GM18861 (cell line): ENCODE measurements at regions not wholly inside any gene's neighbourhood (a gene's known extent, or its start where the extent isn't known, plus 50 kb on each side); places are given as distances from the start of the nearest gene placed in this dataset.
"Not testable (repeated sequence)": the region's sequence is repeated elsewhere in the genome, so short reads cannot be mapped to it uniquely, and the experiment has no call there.

Experiments used
- ATAC-seq: cut with Tn5 transposase; IDR thresholded peaks from one replicate; pipeline ENCODE4 v1.9.1; 2021; ENCODE audit not compliant: unreplicated experiment

DNA sequence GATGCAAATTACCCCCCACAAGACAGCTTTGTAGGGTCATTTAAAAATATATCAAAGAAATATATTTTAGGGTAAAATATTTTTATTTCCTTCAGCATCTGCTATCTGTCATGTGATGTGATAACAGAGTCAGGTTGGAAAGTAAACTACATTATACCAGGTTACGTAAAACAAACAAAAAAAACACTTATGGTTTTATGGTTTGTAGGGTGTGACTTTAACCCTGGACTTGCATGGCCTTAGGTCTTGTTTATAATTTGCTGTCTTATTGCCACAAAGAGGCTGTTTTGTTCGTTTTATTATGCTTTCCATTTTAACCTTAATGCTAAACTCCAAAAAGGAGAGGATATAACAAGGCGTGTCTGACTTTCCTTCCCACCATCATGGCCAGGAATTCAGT, 244.5 kb upstream of the MME start:
- no peak for ATAC-seq

DNA sequence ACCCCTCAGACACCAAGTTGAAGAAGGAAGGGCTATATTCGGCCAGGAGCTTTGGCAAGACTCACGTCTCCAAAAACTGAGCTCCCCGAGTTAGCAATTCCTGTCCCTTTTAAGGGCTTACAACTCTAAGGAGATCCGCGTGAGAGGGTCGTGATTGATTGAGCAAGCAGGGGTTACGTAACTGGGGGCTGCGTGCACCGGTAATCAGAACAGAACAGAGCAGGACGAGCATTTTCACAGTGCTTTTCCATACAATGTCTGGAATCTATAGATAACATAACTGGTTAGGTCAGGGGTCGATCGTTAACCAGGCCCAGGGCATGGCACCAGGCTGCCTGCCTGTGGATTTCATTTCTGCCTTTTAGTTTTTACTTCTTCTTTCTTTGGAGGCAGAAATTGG, 245.3 kb upstream of the MME start:
- ATAC-seq = not testable (repeated sequence)

- ATAC-seq = no peak
These were observed 250.2 kb upstream of the MME start for GRCh38 chr3:154829929-154830328.

DNA sequence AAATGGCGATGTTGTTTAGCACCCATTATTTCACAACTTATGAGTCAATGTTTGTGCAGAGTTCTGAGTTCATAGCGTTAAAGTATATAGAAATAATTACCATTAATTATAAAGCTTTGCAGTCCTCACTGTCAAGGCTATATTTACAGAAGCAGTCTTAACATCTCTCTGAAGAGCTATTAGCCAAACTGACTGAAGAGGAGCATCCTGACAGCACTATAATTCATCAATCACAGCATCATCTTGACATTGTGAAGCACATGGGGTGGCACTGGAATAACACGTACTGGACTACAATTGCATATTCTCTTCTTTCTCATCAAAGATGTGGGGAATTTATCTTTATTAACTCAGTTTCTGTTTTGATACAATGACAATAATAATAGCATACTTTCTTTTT, 260.6 kb upstream of the MME start:
- no peak for ATAC-seq

DNA sequence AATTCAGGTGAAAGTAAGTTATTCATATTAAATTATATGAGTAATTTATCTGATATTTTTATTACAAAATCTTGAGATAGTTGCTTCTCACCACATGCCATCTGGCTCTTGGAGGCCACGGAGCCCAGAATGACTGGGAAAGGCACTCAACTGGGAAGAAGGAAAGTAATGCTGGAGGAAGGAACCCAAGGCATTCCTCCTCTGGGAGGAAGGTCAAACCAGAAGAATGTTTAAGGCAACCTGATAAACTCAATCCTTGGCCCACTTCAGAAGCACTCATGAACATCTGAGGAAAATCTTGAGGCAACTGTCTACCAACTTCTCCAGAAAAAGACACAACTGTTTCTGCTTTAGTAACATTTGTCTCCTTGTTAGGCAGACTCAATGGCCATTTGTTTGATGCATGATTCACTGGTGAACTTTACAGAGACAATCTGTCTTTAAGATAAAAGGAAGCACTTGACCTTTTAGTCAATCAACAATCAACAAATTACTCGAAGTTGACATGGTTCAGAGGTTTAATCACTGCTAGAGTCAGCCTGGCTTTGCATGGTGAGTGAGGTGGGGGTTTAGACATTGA, 261.4 kb upstream of the MME start:
- ATAC-seq = no peak

DNA sequence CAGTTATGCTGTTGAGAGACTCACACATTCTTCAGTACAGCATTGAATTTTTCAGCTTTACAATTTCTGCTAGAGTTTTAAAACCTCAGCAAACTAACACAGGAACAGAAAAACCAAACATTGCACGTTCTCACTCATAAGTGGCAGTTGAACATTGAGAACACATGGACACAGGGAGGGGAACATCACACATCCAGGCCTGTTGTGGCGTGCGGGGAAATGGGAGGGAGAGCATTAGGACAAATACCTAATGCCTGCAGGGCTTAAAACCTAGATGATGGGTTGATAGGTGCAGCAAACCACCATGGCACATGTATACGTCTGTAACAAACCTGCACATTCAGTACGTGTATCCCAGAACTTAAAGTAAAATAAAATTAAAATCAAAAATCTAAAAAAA, 270.1 kb upstream of the MME start:
- ATAC-seq = not testable (repeated sequence)

GRCh38 chr3:154801729-154802128, 278.4 kb upstream of the MME start:
- ATAC-seq = no peak

GRCh38 chr3:154799800-154800199, 280.3 kb upstream of the MME start:
- ATAC-seq = no peak

GRCh38 chr3:154795582-154795981, 284.5 kb upstream of the MME start:
- ATAC-seq = no peak

DNA sequence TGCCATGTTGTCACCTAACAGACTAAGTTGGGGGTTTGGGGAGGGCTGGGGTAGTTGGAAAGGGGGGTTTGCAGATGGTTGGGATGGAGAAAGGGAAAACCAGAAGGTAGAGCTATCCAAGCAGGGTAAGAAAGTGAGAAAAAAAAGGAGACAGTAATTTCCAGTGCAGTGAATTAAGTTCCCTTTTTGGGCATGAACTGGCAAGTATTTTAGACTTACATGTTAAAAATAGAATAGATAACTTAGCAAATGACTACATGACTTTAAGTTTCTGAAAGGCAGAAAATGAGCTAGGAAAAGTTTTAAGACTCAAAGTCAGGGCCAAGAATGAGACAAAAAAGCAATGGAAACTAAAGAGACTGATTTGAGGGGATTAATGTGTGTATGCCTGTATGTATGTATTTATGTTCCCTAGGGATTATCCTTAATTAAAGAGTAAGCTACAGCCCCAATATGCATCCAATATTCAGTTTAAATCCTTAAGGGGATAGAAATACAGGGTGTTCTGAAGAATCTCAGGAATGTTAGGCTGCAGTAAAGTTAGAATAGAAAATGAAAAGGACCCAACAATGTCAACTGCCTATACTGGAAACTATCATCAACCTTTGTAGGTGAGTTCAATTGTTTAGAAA, 285.2 kb upstream of the MME start:
- ATAC-seq = no peak

DNA sequence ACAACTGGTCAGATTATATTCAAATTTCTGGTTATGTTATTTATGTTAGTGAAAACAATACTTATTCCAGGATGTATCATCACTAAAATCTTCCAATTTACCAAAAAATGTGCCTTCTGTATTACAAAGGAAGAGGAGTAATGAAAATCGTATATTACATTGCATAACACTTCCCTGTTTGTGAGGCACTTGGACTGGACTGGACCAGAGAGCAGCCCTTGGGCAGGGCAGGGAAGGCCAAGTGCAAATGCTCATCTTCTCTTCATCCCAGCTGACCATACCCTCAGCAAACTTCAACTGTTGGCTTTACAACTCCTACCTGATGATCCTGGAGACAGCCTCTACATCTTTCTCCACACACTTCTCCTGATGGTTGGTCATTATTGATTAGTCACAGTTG, 285.7 kb upstream of the MME start:
- ATAC-seq = no peak

DNA sequence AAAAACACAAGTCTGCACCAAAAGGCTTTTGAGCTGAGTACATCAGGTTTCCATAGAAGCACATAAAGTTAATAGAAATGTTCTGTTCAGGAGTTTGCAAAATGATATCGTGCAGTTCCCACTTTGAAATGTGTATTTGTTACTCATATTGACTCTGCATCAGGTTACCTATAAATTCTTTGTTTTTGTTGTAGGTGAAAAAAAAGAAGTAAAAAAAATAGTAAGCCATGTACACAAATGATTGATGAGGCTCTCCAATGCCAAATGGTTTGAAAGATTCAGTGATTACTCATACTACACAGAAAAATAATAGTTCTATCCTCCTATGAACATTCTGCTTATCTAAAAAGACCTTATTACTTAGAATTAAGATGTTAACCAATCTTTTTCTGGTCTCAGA, 287.3 kb upstream of the MME start:
- ATAC-seq = no peak

DNA sequence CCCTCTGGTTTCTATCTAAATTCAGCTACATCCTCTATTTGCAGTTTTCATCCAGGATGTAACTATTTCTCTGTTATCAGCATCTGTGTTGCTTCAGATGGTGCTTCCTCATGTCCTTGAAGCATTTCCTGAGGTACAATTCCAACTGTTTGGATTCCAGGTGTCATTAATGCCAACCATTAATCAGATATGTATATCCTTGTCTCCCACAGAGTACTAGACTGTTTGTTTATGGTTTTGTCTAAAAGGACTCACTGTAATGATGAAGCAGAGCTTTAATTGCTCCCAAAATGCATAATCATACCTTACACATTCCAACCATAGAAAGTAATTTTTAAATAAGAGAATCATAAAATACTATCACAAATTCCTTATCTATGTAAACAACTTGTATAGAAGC, 288.5 kb upstream of the MME start:
- no peak for ATAC-seq

GRCh38 chr3:154786724-154787123, 293.4 kb upstream of the MME start:
- ATAC-seq = no peak

DNA sequence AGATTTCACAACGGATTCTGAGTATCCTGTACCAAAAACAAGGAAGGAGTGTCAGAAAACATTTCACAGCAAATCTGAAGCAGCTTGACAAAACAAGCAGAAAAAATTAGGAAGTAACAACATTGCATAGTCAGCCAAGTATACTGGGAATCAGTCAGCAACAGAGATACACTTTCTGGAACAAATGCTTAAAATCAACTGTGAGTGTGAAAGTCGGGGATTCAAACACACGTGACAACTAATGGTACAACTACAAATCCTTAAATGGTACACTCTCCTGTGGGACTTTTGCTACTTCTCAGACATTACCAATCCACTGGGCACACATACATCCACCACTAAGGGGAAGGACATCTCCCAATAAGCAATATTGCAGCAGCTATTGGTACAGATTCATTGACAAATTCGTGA, 296.6 kb upstream of the MME start:
- ATAC-seq = no peak

DNA sequence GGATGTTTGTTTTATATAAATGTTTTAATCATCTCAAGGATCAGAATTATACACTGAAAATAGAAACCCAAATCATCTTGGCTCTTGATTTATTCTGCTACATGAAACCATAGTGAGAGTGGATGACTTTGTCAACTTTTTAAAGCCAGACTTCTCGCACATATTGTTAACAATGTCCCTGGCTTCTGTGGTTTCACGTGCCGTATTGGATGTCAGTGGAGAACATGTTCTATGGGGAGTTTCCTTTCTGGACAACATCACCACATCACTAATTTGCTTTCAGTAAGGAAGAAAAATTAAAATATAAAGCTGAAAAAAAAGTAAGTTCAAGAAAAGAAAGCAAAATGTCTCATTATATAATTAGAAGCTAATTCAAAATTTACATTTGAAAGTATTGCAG, 297.1 kb upstream of the MME start:
- ATAC-seq = no peak

DNA sequence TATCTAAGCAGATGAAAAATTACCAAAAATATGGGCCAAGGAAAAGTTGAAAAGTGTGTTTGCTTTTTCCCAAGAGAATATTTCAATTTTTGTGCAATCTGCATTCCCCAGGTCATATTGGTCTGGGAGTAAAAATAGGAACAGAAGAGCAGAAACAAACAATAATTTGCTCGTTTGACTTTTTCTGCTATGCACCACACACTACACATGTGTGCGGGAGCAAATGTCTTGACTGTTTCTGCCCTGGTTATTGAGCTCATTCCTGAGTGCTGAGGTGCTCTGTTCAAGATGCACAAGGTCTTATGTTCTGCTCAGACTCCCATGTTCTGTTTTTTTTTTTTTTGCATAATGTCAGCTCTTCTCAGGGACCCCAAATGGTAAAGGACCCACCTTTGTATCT, 298.0 kb upstream of the MME start:
- ATAC-seq = no peak

DNA sequence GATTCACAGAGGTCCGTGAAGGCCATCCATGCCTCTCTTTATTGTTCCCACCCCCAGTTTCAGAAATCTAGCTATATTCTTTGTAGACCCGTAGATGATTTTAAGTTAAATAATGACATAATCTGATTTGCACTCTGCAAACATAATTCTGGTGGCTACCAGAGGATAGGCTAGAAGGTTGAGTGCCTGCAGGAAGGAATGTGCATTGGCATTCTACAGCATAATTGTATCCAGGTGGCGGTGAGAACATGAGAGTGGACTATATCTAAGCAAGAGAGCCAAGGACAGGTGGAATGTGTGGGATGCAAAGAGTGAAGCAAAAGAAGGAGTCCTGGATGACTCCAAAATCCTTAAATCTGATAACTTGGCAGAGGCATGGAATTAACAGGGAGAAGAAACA, 298.5 kb upstream of the MME start:
- no peak for ATAC-seq

- no peak for ATAC-seq
These were observed 299.9 kb upstream of the MME start for GRCh38 chr3:154780263-154780662.

DNA sequence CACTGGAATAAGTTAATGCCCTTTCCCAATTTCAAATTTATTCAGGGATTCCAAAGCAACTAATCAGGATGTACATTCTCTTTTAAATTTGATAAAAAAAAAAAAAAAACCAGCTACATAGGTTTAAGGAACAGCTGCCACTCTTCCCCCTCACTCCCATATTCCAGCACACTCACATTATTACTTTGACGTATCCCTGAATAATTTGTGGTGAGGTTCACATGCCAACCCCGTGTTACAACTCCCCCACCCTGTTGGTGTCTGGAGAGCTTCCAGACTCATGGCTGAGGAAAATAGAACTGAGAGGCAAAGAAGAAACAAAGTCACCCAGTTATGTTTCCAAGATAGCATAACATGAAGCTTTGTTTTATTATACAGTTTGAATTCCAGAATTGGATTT, 300.5 kb upstream of the MME start:
- ATAC-seq = no peak

GRCh38 chr3:154778057-154778456, 302.1 kb upstream of the MME start:
- no peak for ATAC-seq

DNA sequence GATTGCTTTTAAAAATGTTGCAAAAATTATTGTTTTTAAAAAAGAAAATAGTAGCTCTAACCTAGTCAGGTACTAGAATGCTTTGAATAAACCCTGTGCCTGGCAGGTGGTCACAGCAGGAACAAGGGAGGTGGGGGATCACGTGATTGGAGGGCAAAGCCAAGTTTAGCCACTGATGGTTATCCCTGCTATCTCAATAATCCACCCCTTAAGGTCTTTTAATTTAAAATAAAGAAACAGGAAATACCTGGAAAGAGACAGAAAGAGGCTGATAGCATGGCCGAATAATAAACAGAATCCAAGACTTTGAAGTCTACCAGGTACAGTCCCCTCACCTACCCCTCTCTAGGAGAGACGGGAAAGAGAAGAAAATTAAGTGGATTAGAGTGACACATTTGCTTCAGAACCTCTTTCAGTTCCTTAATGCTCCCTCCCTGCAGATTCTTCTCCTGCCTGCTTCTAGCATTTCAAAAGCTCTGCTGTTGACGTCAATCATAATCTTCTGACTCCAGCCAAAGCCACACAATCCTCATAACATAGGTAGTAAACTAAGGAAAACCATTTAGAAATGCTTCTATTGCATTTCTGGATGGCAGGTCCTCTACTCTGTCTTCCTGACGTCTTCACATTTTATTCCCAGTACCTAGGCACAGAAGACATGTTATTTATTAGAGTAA, 303.4 kb upstream of the MME start:
- no peak for ATAC-seq
